Stimulated activated effector memory CD8-positive, alpha-beta T cell treated with anti-CD3 and anti-CD28 coated beads, Interleukin-12 subunit alpha, Interleukin-12 subunit beta, amount 100 ng/mL, for 72 hours (primary cell): ENCODE measurements at regions not wholly inside any gene's neighbourhood (a gene's known extent, or its start where the extent isn't known, plus 50 kb on each side); places are given as distances from the start of the nearest gene placed in this dataset.
A peak's percentile ranks its signal among the peaks of the same experiment; 100 is the strongest.
"Not testable (repeated sequence)": the region's sequence is repeated elsewhere in the genome, so short reads cannot be mapped to it uniquely, and the experiment has no call there.

ENCODE experiments used
- ATAC-seq: fragments of 150-1000 bp; cut with Tn5 transposase; 2 replicates; pipeline ENCODE4 v1.10.0; 2021
- DNase-seq, 2 donors: peaks; one replicate each; pipeline ENCODE4 v3.0.0; 2021 to 2022; ENCODE audit warnings: low spot score in 2 of 2
- H3K27ac Mint-ChIP-seq: one replicate; pipeline ENCODE4 v1.8.0; 2022; ENCODE audit warnings: mild to moderate bottlenecking, mixed read lengths
- H3K36me3 Mint-ChIP-seq: one replicate; pipeline ENCODE4 v1.8.0; 2022; ENCODE audit warnings: mild to moderate bottlenecking, mixed read lengths
- H3K4me1 Mint-ChIP-seq: one replicate; pipeline ENCODE4 v1.8.0; 2022; ENCODE audit warnings: mixed read lengths
- H3K4me3 Mint-ChIP-seq: one replicate; pipeline ENCODE4 v1.8.0; 2022; ENCODE audit warnings: mild to moderate bottlenecking, mixed read lengths
- H3K9me3 Mint-ChIP-seq: one replicate; pipeline ENCODE4 v1.8.0; 2022; ENCODE audit warnings: mixed read lengths

DNA sequence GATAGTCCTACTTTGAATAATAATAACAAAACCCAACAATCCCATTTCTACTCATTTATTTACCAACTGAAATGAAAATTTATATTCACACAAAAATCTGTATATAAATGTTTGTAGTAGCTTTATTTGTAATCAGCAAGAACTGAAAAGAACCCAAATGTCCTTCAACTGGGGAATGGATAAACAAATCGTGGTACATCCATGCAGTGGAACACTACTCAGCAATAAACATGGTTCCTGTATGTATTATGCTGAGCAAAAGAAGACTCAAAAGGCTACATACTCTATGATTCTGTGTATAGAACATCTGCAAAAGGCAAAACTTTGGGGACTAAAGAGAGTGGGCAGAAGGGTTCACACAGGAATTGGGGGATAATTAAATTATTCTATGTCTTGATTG, 136.1 kb upstream of the HAND1 start:
- ATAC-seq: no peak
- H3K36me3 Mint-ChIP-seq: no peaks in the 10 kb centered on the region
- peaks cover 10% of the 10 kb centered on the region for H3K4me1 Mint-ChIP-seq
- no peak overlapping the region for H3K4me3 Mint-ChIP-seq
- H3K9me3 Mint-ChIP-seq: no peaks in the 10 kb centered on the region
- H3K27ac Mint-ChIP-seq: no peak overlapping the region
- no peak for DNase-seq

DNA sequence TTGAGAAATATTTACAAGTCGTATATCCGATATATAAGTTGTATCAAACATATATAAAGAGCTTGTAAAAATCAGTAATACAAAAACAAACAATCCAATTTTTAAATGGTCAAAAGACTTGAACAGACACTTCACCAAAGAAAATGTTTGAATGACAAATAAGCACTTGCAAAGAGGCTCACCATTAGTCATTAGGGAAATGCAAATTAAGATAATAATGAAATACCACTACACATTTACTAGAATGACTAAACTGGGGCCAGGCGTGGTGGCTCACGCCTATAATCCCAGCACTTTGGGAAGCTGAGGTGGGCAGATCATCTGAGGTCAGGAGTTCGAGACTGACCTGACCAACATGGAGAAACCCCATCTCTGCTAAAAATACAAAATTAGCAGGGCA, 134.6 kb upstream of the HAND1 start:
- Mint-ChIP-seq H3K9me3 (no peaks in the 10 kb centered on the region), H3K36me3 (no peaks in the 10 kb centered on the region), H3K4me1 (peaks cover 17% of the 10 kb centered on the region), H3K27ac (no peak overlapping the region), H3K4me3 (no peak overlapping the region)
- DNase-seq (no peak), ATAC-seq (no peak)

DNA sequence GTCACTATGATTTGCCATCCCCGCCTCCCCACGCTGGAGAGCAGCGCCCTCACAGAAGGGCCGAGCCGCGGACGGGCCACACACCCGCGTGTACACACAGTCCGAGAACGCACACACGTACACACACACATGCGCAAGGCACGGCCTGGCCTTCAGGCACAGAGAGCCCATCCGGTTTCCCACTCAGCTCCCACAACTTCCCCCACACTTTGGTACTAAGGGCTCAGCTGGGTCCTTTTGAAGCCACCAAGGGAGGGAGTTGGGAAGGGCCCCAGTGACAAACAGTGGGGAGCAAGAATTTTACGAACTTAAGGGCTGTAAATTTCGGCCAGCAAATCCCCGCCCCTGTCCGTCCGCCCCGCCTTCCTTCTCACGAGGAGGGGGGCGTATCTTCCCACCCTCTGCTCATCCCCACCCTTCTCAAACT, 133.3 kb upstream of the HAND1 start:
- Mint-ChIP-seq H3K4me3 (peak overlapping the region; percentile 46), H3K36me3 (no peaks in the 10 kb centered on the region)

DNA sequence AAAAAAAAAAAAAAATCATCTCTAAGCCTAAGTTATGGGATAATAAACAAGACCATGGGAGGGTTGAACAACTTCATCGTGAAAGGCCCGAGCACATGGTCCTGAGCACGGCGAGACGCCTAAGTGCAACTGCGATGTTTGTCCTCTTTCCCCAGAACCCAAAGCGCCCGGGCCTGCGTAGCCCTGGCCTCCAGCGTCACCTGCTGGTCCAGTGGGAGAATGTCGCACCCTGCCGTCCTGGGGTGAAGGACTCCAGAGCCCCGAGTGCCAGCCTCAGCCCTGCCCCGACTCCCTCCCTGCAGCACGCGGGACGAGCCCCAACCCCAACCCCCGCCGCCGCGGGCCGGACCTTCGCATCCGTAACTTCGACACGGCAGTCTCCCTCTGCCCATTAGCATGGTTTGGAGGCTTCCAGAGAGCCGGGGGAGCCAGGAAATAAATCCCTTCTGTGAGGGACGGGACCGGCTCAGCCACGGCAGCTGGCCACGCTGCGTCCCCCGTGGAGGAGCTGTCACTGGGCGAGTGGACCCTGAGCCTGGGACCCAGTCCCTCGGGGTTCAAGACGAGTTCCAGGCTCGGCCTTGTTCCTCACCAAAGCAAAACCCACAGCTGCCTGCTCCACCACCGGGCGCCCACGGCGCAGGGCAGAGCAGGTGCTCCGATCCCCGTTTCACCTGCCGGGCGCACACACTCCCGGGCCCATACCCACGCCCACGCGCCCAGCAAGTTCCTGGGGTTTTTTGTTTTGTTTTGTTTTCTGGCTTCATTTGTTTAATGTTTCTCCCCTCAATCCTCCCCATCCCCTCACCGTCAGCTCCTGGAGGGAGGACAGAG, 132.5 kb upstream of the HAND1 start:
- Mint-ChIP-seq H3K36me3 (no peaks in the 10 kb centered on the region), H3K4me1 (peaks cover 17% of the 10 kb centered on the region), H3K9me3 (no peaks in the 10 kb centered on the region), H3K4me3 (peak overlapping the region; percentile 46), H3K27ac (no peak overlapping the region)
- peak; percentile 90 for ATAC-seq
- peak; percentile 65 to 87 for DNase-seq

More for the DNA sequence above, 133.3 kb upstream of the HAND1 start:
- H3K27ac Mint-ChIP-seq: no peak overlapping the region
- H3K9me3 Mint-ChIP-seq: no peaks in the 10 kb centered on the region
- ATAC-seq (no peak), DNase-seq (no peak)
- H3K4me1 Mint-ChIP-seq: peaks cover 17% of the 10 kb centered on the region

DNA sequence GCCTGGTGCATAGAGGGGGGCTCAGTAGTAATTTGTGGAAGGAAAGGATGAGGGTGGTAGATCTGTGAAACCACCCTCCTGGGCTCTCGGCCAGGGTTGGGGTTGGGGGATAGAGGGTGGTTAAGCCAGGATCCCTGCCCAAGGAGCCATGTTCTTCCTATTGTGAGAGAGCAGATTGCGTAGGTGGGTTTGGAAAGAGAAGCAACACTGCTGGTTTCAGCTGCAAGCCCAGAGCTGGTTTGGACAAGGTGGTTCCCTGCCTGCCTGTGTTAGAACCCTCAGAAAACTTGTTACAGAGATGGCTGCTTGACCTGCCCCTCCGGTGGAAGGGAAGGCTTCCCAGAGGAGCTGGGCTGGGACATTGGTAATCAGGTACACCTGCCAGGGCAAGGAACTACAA, 131.2 kb upstream of the HAND1 start:
- Mint-ChIP-seq H3K36me3 (no peaks in the 10 kb centered on the region), H3K9me3 (no peaks in the 10 kb centered on the region), H3K4me1 (peaks cover 17% of the 10 kb centered on the region), H3K27ac (no peak overlapping the region), H3K4me3 (no peak overlapping the region)
- ATAC-seq (no peak), DNase-seq (no peak)

DNA sequence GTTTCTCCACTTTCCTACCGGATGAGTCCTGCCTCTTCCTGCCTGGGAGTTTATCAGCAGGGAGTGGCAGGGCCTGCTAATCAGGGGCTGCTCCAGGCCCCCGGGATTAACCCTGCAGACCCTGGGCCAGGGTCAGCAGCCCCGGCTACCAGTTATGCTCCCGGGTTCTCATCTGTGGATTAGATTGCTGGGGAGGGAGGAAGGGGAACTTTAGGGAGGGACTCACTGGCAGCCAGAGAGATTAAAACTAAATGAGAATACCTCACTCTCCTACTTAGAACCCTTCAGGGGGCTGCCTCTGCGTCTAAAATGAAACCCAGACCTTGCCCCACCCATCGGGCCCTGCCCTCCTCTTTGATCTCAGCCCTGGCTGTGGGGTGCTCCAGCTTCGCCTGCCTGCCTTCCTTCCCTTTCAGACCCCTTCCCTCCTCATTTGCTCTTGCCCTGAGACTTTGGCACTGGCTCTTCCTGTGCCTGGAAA, 130.5 kb upstream of the HAND1 start:
- H3K4me3 Mint-ChIP-seq: no peak overlapping the region
- peaks cover 17% of the 10 kb centered on the region for H3K4me1 Mint-ChIP-seq
- H3K9me3 Mint-ChIP-seq: no peaks in the 10 kb centered on the region
- DNase-seq (no peak), ATAC-seq (no peak)
- H3K27ac Mint-ChIP-seq: no peak overlapping the region
- H3K36me3 Mint-ChIP-seq: no peaks in the 10 kb centered on the region

DNA sequence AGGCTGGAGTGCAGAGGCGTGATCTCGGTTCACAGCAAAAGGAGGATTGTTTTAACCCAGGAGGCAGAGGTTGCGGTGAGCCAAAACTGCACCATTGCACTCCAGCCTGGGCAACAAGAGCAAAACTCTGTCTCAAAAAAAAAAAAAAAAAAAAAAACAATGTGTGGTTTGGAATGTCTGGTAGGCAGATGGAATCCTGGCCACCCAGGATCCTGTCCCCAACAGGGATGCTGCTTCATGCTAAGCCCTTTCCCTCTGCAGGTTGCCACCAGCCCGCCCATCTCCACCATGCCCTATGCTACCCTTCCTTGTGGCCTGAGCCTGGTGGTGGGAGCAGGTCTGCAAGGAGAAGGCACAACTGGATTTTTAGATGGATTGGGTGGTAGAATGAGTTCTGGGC, 129.7 kb upstream of the HAND1 start:
- no peaks in the 10 kb centered on the region for H3K9me3 Mint-ChIP-seq
- no peak for DNase-seq
- no peaks in the 10 kb centered on the region for H3K36me3 Mint-ChIP-seq
- no peak overlapping the region for H3K27ac Mint-ChIP-seq
- no peak for ATAC-seq
- peaks cover 17% of the 10 kb centered on the region for H3K4me1 Mint-ChIP-seq
- H3K4me3 Mint-ChIP-seq: no peak overlapping the region

DNA sequence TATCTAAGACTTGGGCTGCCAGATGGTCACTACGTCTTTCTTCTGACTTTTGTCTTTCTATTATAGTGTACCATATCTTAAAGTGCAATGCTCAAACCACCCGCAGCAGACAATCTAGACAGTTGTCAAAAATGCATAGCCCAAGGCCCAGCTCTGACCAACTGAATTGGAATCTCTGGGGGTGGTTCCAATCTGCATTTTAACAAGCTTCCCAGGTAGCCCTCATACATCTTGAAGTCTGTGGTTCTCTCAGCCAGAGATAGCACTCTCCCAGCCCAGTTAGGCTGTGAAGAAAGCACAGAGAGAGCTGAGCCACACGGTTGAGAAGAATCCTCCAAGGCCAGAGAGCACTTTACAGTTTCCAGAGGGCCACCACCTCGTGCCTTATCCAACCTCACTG, 128.2 kb upstream of the HAND1 start:
- H3K4me1 Mint-ChIP-seq: peaks cover 14% of the 10 kb centered on the region
- ATAC-seq: no peak
- DNase-seq: no peak
- no peak overlapping the region for H3K27ac Mint-ChIP-seq
- H3K9me3 Mint-ChIP-seq: no peaks in the 10 kb centered on the region
- H3K36me3 Mint-ChIP-seq: no peaks in the 10 kb centered on the region
- H3K4me3 Mint-ChIP-seq: no peak overlapping the region

DNA sequence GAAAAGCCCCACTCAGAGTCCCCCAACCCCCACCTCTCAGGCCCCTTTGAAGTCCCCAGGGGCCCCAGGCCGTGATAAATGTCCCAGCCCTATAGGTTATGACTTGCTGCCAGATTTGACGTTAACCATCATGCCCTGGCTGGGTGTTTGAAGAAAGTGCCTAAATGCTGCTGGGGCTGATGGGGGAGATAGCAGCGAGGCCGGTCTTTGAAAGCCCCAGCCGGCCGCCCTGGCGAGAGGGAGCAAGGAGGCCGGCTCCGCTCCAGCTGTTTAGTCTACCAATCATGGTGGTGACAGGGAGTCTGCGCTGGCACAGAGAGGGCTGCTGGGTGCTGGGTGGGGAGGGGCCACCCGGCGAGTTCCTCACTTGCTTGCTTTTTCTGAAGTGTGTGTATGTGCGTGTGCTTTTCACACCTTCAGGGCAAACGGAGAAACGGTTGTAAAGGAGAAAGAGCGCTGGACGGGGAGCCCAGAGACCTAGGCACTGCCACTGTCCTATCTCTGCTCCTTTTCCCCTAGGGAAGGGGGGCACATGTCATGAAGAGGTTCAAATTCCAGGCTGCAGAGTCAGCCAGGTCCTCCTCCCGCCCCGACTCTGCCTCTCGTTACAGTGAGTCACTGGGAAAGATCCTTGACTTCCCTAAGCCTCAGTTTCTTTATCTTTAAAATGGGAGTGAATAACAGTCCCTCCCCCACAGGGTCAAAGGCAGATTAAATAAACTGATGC, 126.1 kb upstream of the HAND1 start:
- no peaks in the 10 kb centered on the region for H3K36me3 Mint-ChIP-seq

DNA sequence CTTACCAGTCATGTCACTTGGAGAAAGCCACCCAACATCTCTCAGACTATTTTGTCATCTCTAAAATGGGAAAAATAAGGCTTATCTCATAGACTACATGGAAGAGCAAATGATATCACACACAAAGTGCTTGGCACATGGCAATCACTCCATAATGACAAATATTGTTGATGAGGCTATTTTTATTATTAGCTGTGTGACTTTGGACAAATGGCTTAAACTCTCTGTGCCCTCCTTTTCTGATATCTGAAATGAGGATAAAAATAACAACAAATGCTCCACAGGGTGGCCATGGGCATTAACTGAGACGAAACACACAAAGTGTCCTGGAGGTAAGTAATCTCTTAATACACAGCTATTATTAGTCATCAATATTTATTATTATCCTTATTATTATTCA, 125.5 kb upstream of the HAND1 start:
- Mint-ChIP-seq H3K4me1 (no peaks in the 10 kb centered on the region), H3K4me3 (no peak overlapping the region), H3K9me3 (no peaks in the 10 kb centered on the region), H3K36me3 (no peaks in the 10 kb centered on the region), H3K27ac (no peak overlapping the region)
- ATAC-seq: no peak
- DNase-seq: no peak

More for the DNA sequence above, 126.1 kb upstream of the HAND1 start:
- DNase-seq (no peak), ATAC-seq (no peak)
- Mint-ChIP-seq H3K4me1 (peaks cover 6% of the 10 kb centered on the region), H3K4me3 (no peak overlapping the region), H3K27ac (no peak overlapping the region), H3K9me3 (no peaks in the 10 kb centered on the region)

DNA sequence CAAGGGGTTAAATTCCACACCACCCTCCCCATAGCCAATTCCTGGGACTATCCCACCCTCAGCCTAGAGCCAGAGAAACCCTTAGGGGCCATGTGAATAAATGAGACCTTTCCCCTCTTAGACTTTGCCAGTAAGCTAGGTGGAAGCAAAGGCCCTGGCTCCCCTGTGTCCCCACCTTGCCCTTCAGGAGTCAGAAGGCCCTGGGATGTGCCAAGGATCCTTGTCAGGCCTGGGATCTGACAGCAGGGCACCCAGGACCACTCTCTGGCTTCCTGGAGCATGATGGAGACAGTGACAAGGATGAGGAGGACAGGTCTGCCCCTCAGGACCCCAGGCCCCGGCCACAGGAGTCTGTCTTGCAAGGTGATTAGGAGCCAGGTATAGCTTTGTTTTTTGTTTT, 125.0 kb upstream of the HAND1 start:
- Mint-ChIP-seq H3K9me3 (no peaks in the 10 kb centered on the region), H3K4me1 (no peaks in the 10 kb centered on the region)
- ATAC-seq: no peak

DNA sequence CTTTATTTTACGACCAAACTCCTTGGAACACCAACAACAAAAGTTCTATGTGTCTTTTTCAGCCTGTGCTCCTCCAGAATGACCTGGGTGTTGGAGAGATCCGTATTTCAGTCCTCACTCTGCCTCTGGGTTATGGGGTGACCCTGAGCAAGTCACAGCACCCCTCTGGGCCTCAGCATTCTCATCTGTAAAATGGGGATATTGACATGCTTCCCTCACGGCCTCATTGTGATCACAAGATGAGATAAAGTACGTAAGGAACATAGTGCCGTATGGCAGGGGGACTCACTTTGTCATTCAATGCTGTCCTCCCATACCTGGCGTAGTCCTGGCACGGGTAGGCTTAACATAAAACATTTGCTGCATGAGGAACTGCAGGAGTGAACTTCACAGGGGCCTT, 123.0 kb upstream of the HAND1 start:
- Mint-ChIP-seq H3K36me3 (no peaks in the 10 kb centered on the region), H3K27ac (no peak overlapping the region), H3K4me3 (no peak overlapping the region), H3K4me1 (no peaks in the 10 kb centered on the region), H3K9me3 (no peaks in the 10 kb centered on the region)
- ATAC-seq (no peak), DNase-seq (no peak)

More for the DNA sequence above, 125.0 kb upstream of the HAND1 start:
- Mint-ChIP-seq H3K4me3 (no peak overlapping the region), H3K36me3 (no peaks in the 10 kb centered on the region), H3K27ac (no peak overlapping the region)
- no peak for DNase-seq

DNA sequence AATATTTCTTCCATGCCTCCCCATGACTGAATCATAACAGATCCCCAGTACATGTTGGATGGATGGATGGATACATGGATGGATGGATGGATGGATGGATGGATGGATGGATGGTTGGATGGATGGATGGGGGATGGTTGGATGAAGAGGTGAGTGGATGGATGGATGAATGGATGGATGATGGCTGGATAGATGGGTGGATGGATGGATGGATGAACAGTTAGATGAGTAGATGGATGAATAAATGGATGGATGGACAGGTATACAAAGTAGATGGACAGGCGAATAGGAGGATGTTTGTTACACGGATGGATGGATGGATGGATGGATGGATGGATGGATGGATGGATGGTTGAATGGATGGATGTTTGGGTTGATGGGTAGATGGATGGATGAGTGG, 120.0 kb upstream of the HAND1 start:
- no peak for ATAC-seq
- Mint-ChIP-seq H3K4me3 (no peak overlapping the region), H3K36me3 (no peaks in the 10 kb centered on the region), H3K9me3 (no peaks in the 10 kb centered on the region), H3K4me1 (no peaks in the 10 kb centered on the region), H3K27ac (no peak overlapping the region)
- no peak for DNase-seq

DNA sequence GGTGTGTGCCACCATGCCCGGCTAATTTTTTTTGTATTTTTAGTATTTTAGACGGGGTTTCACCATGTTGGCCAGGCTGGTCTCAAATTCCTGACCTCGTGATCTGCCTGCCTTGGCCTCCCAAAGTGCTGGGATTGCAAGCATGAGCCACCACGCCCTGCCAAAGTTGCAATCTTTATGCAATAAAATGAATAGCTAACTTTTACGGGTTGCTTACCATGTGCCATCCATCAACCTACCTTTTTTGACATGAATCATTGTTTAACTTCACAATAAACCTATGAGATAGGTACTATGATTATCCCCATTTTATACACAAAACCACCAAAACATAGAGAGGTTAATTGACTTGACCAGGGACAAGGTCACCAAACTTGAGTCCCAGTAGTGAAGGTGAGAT, 118.8 kb upstream of the HAND1 start:
- not testable (repeated sequence) for ATAC-seq, DNase-seq, H3K4me1 Mint-ChIP-seq, H3K27ac Mint-ChIP-seq, H3K4me3 Mint-ChIP-seq, H3K36me3 Mint-ChIP-seq, H3K9me3 Mint-ChIP-seq

DNA sequence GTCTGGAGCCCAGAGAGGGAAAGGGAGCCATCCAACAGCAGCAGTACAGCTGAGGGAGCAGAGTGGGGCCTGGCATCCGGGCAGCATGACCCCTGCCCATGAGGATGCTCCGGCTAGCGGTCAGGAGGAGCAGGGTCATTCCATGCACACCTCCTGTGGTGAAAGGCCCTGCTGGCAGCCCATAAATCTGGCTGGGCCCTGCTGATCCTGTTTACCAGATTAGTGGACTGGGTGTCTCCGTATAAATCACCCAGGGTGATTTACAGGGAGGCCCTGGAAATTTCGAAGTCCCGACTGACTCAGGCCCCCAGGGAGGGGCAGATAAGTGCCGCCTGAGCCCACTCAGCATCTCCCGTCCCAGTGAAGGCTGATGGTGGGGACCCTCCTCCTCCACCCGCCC, 117.6 kb upstream of the HAND1 start:
- Mint-ChIP-seq H3K9me3 (no peaks in the 10 kb centered on the region), H3K4me1 (no peaks in the 10 kb centered on the region), H3K4me3 (no peak overlapping the region), H3K36me3 (no peaks in the 10 kb centered on the region), H3K27ac (no peak overlapping the region)
- ATAC-seq: no peak
- DNase-seq: no peak

DNA sequence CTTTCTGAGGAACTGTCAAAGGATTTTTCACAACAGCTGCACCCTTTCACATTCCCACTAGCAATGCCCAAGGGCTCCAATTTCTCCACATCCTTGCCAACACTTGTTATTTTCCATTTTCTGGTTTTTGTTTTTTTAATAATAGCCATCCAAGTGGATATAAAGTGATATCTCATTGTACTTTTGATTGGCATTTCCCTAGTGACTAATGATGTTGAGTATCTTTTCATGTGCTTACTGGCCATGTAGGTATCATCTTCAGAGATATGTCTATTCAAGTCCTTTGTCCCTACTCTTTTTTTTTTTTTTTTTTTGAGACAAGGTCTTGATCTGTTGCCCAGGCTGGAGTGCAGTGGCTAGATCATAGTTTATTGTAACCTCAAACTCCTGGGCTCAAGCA, 115.8 kb upstream of the HAND1 start:
- ATAC-seq (no peak), DNase-seq (no peak)
- H3K27ac Mint-ChIP-seq: no peak overlapping the region
- H3K4me1 Mint-ChIP-seq: no peaks in the 10 kb centered on the region
- H3K36me3 Mint-ChIP-seq: no peaks in the 10 kb centered on the region
- H3K4me3 Mint-ChIP-seq: no peak overlapping the region
- no peaks in the 10 kb centered on the region for H3K9me3 Mint-ChIP-seq
